IMR-90 (cell line): ENCODE measurements at regions not wholly inside any gene's neighbourhood (a gene's known extent, or its start where the extent isn't known, plus 50 kb on each side); places are given as distances from the start of the nearest gene placed in this dataset.

Experiments
- ATAC-seq: fragments of 200-7000 bp; cut with Tn5 transposase; 2 replicates; pipeline ENCODE4 v1.9.1; 2020; ENCODE audit warnings: low read depth, mild to moderate bottlenecking, moderate library complexity
- BruUV-seq: library from RNA; stranded (reverse); fragments of 400-500 nt; replicated peaks from 2 replicates; lab custom pipeline; 2021; lab: Mats Ljungman, UMichigan
- CTCF ChIA-PET: fragments of 300-600 bp; formaldehyde crosslinking; extraction: SDS; loops from one replicate; lab custom pipeline; 2021; ENCODE audit warnings: antibody characterized with exemption; lab: Yijun Ruan, JAX
- POLR2A ChIA-PET: fragments of 300-600 bp; sonication (Branson Sonifier 250); formaldehyde crosslinking; loops from one replicate; lab custom pipeline; 2022; ENCODE audit warnings: antibody characterized with exemption; ENCODE audit not compliant: unreplicated experiment; lab: Charles Lee
- DNase-seq: peaks from one replicate; pipeline ENCODE4 v3.0.0; 2013
- H2AFZ ChIP-seq: replicated peaks from 2 replicates; pipeline ENCODE3; 2013; ENCODE audit warnings: low read length, mild to moderate bottlenecking; ENCODE audit not compliant: poor library complexity
- H2AK5ac ChIP-seq: 2 replicates; pipeline ENCODE4 v1.6.1; 2013; ENCODE audit warnings: low read depth, low read length, inconsistent platforms
- H2AK9ac ChIP-seq: replicated peaks from 2 replicates; pipeline ENCODE3; 2013; ENCODE audit warnings: mild to moderate bottlenecking, low read depth, low read length, moderate library complexity; ENCODE audit not compliant: poor library complexity
- H2BK120ac ChIP-seq: 2 replicates; pipeline ENCODE4 v1.6.1; 2013; ENCODE audit warnings: low read depth, low read length, inconsistent platforms
- H2BK15ac ChIP-seq: 3 replicates; pipeline ENCODE4 v1.6.1; 2013; ENCODE audit warnings: low read depth, low read length, inconsistent platforms
- H2BK20ac ChIP-seq: 2 replicates; pipeline ENCODE4 v1.6.1; 2013; ENCODE audit warnings: low read depth, mild to moderate bottlenecking, inconsistent platforms, low read length, moderate library complexity
- H2BK5ac ChIP-seq: 2 replicates; pipeline ENCODE4 v1.6.1; 2013; ENCODE audit warnings: mild to moderate bottlenecking, low read depth, low read length, inconsistent platforms; ENCODE audit not compliant: poor library complexity, severe bottlenecking
- H3K14ac ChIP-seq: replicated peaks from 2 replicates; pipeline ENCODE4 v1.6.1; 2013; ENCODE audit warnings: low read depth, low read length, inconsistent platforms
- H3K18ac ChIP-seq: 2 replicates; pipeline ENCODE4 v1.6.1; 2013; ENCODE audit warnings: low read depth, low read length, control low read depth
- H3K23ac ChIP-seq: 2 replicates; pipeline ENCODE4 v1.6.1; 2013; ENCODE audit warnings: low read depth, low read length, inconsistent platforms
- H3K27ac ChIP-seq: 2 replicates; pipeline ENCODE4 v1.5.1; 2013; ENCODE audit warnings: mild to moderate bottlenecking, control low read depth, low read length; ENCODE audit not compliant: insufficient read depth
- H3K27me3 ChIP-seq: 2 replicates; pipeline ENCODE4 v1.6.1; 2013; ENCODE audit warnings: low read length; ENCODE audit not compliant: control insufficient read depth, insufficient read depth
- H3K36me3 ChIP-seq: 2 replicates; pipeline ENCODE4 v1.6.1; 2013; ENCODE audit warnings: low read length, mixed read lengths; ENCODE audit not compliant: control insufficient read depth, insufficient read depth
- H3K4ac ChIP-seq: 2 replicates; pipeline ENCODE4 v1.6.1; 2013; ENCODE audit warnings: low read depth, low read length, inconsistent platforms
- H3K4me1 ChIP-seq: 2 replicates; pipeline ENCODE4 v1.6.1; 2013; ENCODE audit warnings: low read length, mixed read lengths; ENCODE audit not compliant: control insufficient read depth, insufficient read depth
- H3K4me2 ChIP-seq: 2 replicates; pipeline ENCODE4 v1.6.1; 2013; ENCODE audit warnings: low read depth, mild to moderate bottlenecking, control low read depth, low read length, moderate library complexity
- H3K4me3 ChIP-seq: 2 replicates; pipeline ENCODE4 v1.5.1; 2013; ENCODE audit warnings: low read depth, mild to moderate bottlenecking, control low read depth, low read length, moderate library complexity; ENCODE audit not compliant: insufficient read depth
- H3K56ac ChIP-seq: 2 replicates; pipeline ENCODE4 v1.6.1; 2013; ENCODE audit warnings: low read length, inconsistent platforms; ENCODE audit not compliant: insufficient read depth; ENCODE audit errors: extremely low read depth
- H3K79me1 ChIP-seq, 2 experiments: 2 replicates each; pipeline ENCODE4 v1.6.1; 2013; ENCODE audit warnings: low read length in 2 of 2, inconsistent platforms in 1 of 2, low read depth in 1 of 2
- H3K9ac ChIP-seq: 2 replicates; pipeline ENCODE4 v1.6.1; 2013; ENCODE audit warnings: low read depth, low read length, control low read depth
- H3K9me1 ChIP-seq: 2 replicates; pipeline ENCODE4 v1.6.1; 2013; ENCODE audit warnings: low read length, inconsistent platforms; ENCODE audit not compliant: insufficient read depth
- H3K9me3 ChIP-seq: 2 replicates; pipeline ENCODE4 v1.6.1; 2013; ENCODE audit warnings: low read length; ENCODE audit not compliant: control insufficient read depth, insufficient read depth
- H4K20me1 ChIP-seq: 2 replicates; pipeline ENCODE4 v1.6.1; 2013; ENCODE audit warnings: low read length, inconsistent platforms; ENCODE audit not compliant: insufficient read depth
- H4K5ac ChIP-seq: 2 replicates; pipeline ENCODE4 v1.6.1; 2013; ENCODE audit warnings: mild to moderate bottlenecking, low read depth, low read length, control low read depth
- H4K8ac ChIP-seq, 2 experiments: 2 replicates each; pipeline ENCODE4 v1.6.1; 2013; ENCODE audit warnings: low read depth in 2 of 2, low read length in 2 of 2, control low read depth in 1 of 2, inconsistent platforms in 1 of 2
- H4K91ac ChIP-seq: 2 replicates; pipeline ENCODE4 v1.6.1; 2013; ENCODE audit warnings: low read depth, low read length, inconsistent platforms; ENCODE audit not compliant: insufficient read depth
- BHLHE40 ChIP-seq: fragments of 150-350 bp; IDR thresholded peaks from 2 replicates; pipeline ENCODE4 v1.6.1; 2016; ENCODE audit warnings: mild to moderate bottlenecking, low read depth, low read length
- CEBPB ChIP-seq: IDR thresholded peaks from 2 replicates; pipeline ENCODE4 v1.6.1; 2012; ENCODE audit warnings: low read depth, low read length, improper control_type of control experiment
- CHD1 ChIP-seq: IDR thresholded peaks from 2 replicates; pipeline ENCODE4 v1.6.1; 2012; ENCODE audit warnings: low read depth, low read length, improper control_type of control experiment
- CTCF ChIP-seq: conservative IDR thresholded peaks from 2 replicates; pipeline ENCODE4 v1.5.1; 2012; ENCODE audit warnings: mild to moderate bottlenecking, low read depth, low read length, improper control_type of control experiment
- ELK1 ChIP-seq: fragments of 150-350 bp; IDR thresholded peaks from 2 replicates; pipeline ENCODE4 v1.6.1; 2016; ENCODE audit warnings: low read depth, mild to moderate bottlenecking, low read length, moderate library complexity, borderline replicate concordance
- FOS ChIP-seq: fragments of 150-350 bp; IDR thresholded peaks from 2 replicates; pipeline ENCODE4 v1.6.1; 2016; ENCODE audit warnings: low read depth, low read length
- MAFK ChIP-seq: IDR thresholded peaks from 2 replicates; pipeline ENCODE4 v1.6.1; 2012; ENCODE audit warnings: low read depth, low read length, improper control_type of control experiment
- MXI1 ChIP-seq: IDR thresholded peaks from 2 replicates; pipeline ENCODE4 v1.6.1; 2012; ENCODE audit warnings: low read depth, mild to moderate bottlenecking, low read length, moderate library complexity, borderline replicate concordance
- NFE2L2 ChIP-seq: fragments of 150-350 bp; IDR thresholded peaks from 2 replicates; pipeline ENCODE4 v1.6.1; 2016; ENCODE audit warnings: low read depth, mild to moderate bottlenecking, low read length
- POLR2A ChIP-seq: IDR thresholded peaks from 2 replicates; pipeline ENCODE4 v1.6.1; 2012; ENCODE audit warnings: mild to moderate bottlenecking, low read depth, low read length
- RAD21 ChIP-seq: IDR thresholded peaks from 2 replicates; pipeline ENCODE4 v1.6.1; 2012; ENCODE audit warnings: low read length, improper control_type of control experiment
- RCOR1 ChIP-seq: IDR thresholded peaks from 2 replicates; pipeline ENCODE4 v1.6.1; 2012; ENCODE audit warnings: mild to moderate bottlenecking, low read length, improper control_type of control experiment; ENCODE audit not compliant: insufficient replicate concordance
- RFX5 ChIP-seq: IDR thresholded peaks from 2 replicates; pipeline ENCODE4 v1.8.0; 2012; ENCODE audit warnings: low read depth, mild to moderate bottlenecking, low read length, moderate library complexity
- USF2 ChIP-seq: fragments of 150-350 bp; IDR thresholded peaks from 2 replicates; pipeline ENCODE4 v1.6.1; 2017; ENCODE audit warnings: mild to moderate bottlenecking, antibody characterized with exemption, low read length, low read depth
- WGBS, 2 experiments: methylation state at CpG; one replicate each; pipeline versions ENCODE4 v1.1.5 to v1.1.7; 2013; ENCODE audit warnings: missing lambda C conversion rate in 2 of 2; ENCODE audit not compliant: insufficient read length in 1 of 2; ENCODE audit errors: extremely low coverage in 2 of 2; 5-methylcytosine and 5-hydroxymethylcytosine counted together
- dilution Hi-C: fragments of 300-500 bp; cut with HindIII; formaldehyde crosslinking; loops from one replicate; pipeline ENCODE4 v1.14.3; 2018; ENCODE audit warnings: low sequenced_read_pairs; ENCODE audit not compliant: unreplicated experiment
- in situ Hi-C: fragments of 300-500 bp; cut with MboI; formaldehyde crosslinking; loops from 3 replicates; pipeline ENCODE4 v1.14.3; 2019; ENCODE audit warnings: low sequenced_read_pairs, inconsistent platforms, mixed read lengths
- intact Hi-C: fragments of 100-400 bp; cut with micrococcal nuclease; formaldehyde crosslinking; loops from 2 replicates; pipeline ENCODE4 v1.10.0; 2022

GRCh38 chr16:55393991-55394390 lies 70.0 kb downstream of the IRX6 start:
- CTCF ChIA-PET = no interaction called here

More at GRCh38 chr16:55393991-55394390, 70.0 kb downstream of the IRX6 start:
- Histone ChIP-seq H3K27ac (no peak overlapping the region), H3K79me1 (no peaks in the 10 kb centered on the region), H3K18ac (no peak overlapping the region), H3K9ac (no peak overlapping the region), H4K91ac (no peak overlapping the region), H3K14ac (no peak overlapping the region), H4K8ac (no peak overlapping the region), H3K56ac (no peak overlapping the region), H2AK5ac (no peak overlapping the region), H2BK120ac (no peak overlapping the region), H4K5ac (no peak overlapping the region), H2BK15ac (no peak overlapping the region), H3K4me3 (no peak overlapping the region), H2AFZ (no peak overlapping the region), H3K9me1 (no peaks in the 10 kb centered on the region), H3K36me3 (no peaks in the 10 kb centered on the region), H3K27me3 (no peaks in the 10 kb centered on the region), H2BK5ac (no peak overlapping the region), H2BK20ac (no peak overlapping the region), H3K4me2 (no peak overlapping the region), H2AK9ac (no peak overlapping the region), H3K4ac (no peak overlapping the region), H3K4me1 (no peaks in the 10 kb centered on the region), H3K9me3 (no peaks in the 10 kb centered on the region), H4K20me1 (no peaks in the 10 kb centered on the region), H3K23ac (no peak overlapping the region)
- intact Hi-C loops = no loop called here
- POLR2A ChIA-PET = no interaction called here
- DNase-seq (no peak), ATAC-seq (no peak)
- TF ChIP-seq RCOR1 (no peak), RFX5 (no peak), CEBPB (no peak), NFE2L2 (no peak), ELK1 (no peak), MXI1 (no peak), CTCF (no peak), MAFK (no peak), CHD1 (no peak), RAD21 (no peak), FOS (no peak), POLR2A (no peak), USF2 (no peak), BHLHE40 (no peak)
- BruUV-seq = no TSS peak
- WGBS, 2 experiments = no CpG with 5 or more reads among the region's 4 CpGs
- dilution Hi-C loops = no loop called here
- in situ Hi-C loops = no loop called here
